OCI-LY7 (cell line): ENCODE measurements at regions not wholly inside any gene's neighbourhood (a gene's known extent, or its start where the extent isn't known, plus 50 kb on each side); places are given as distances from the start of the nearest gene placed in this dataset.

Source experiments
- BruUV-seq: library from RNA; stranded (reverse); fragments of 400-500 nt; replicated peaks from 2 replicates; lab custom pipeline; 2021; lab: Mats Ljungman, UMichigan
- CTCF ChIA-PET: fragments of 300-600 bp; sonication (Branson Sonifier 250); formaldehyde crosslinking; loops from one replicate; lab custom pipeline; 2022; ENCODE audit warnings: antibody characterized with exemption; ENCODE audit not compliant: unreplicated experiment; lab: Charles Lee
- POLR2A ChIA-PET: fragments of 300-600 bp; sonication (Branson Sonifier 250); formaldehyde crosslinking; loops from one replicate; lab custom pipeline; 2022; ENCODE audit warnings: antibody characterized with exemption; lab: Charles Lee
- DNase-seq: peaks from one replicate; pipeline ENCODE4 v3.0.0-alpha.2; 2015; ENCODE audit warnings: low spot score
- H2AFZ ChIP-seq: fragments of 200-600 bp; sonication (generic), shearing (Covaris generic); 2 replicates; pipeline ENCODE4 v1.6.1; 2014; ENCODE audit warnings: mild to moderate bottlenecking, antibody characterized with exemption, low read length, moderate library complexity
- H3K27ac ChIP-seq: fragments of 200-600 bp; sonication (generic); 2 replicates; pipeline ENCODE4 v1.5.1; 2014; ENCODE audit warnings: mixed run types, low read depth, mild to moderate bottlenecking, moderate library complexity, low read length, inconsistent platforms; ENCODE audit not compliant: poor library complexity, severe bottlenecking
- H3K36me3 ChIP-seq: fragments of 200-600 bp; sonication (generic); 2 replicates; pipeline ENCODE4 v1.6.1; 2014; ENCODE audit warnings: mild to moderate bottlenecking, antibody characterized with exemption, low read length, moderate library complexity, mixed read lengths; ENCODE audit not compliant: insufficient read depth
- H3K4me1 ChIP-seq: fragments of 200-600 bp; sonication (generic); 2 replicates; pipeline ENCODE4 v1.5.1; 2014; ENCODE audit warnings: mild to moderate bottlenecking, low read length; ENCODE audit not compliant: insufficient read depth, poor library complexity, severe bottlenecking
- H3K4me2 ChIP-seq: fragments of 200-600 bp; sonication (generic); 2 replicates; pipeline ENCODE4 v1.6.1; 2014; ENCODE audit warnings: mild to moderate bottlenecking, low read length
- H3K4me3 ChIP-seq: fragments of 200-600 bp; sonication (generic); 2 replicates; pipeline ENCODE4 v1.5.1; 2014; ENCODE audit warnings: mild to moderate bottlenecking, low read depth, low read length; ENCODE audit not compliant: poor library complexity, severe bottlenecking
- H3K79me2 ChIP-seq: fragments of 200-600 bp; sonication (generic); 2 replicates; pipeline ENCODE4 v1.6.1; 2016; ENCODE audit warnings: low read depth, mild to moderate bottlenecking, low read length, moderate library complexity, mixed read lengths; ENCODE audit not compliant: insufficient read depth
- H3K9me2 ChIP-seq: fragments of 200-600 bp; sonication (generic); 2 replicates; pipeline ENCODE4 v1.6.1; 2016; ENCODE audit warnings: mild to moderate bottlenecking, low read length, mixed read lengths; ENCODE audit not compliant: insufficient read depth
- H3K9me3 ChIP-seq: fragments of 200-600 bp; sonication (generic); 2 replicates; pipeline ENCODE4 v1.6.1; 2014; ENCODE audit warnings: mild to moderate bottlenecking, mixed run types, low read length, mixed read lengths
- H4K20me1 ChIP-seq: fragments of 200-600 bp; sonication (generic); 2 replicates; pipeline ENCODE4 v1.6.1; 2014; ENCODE audit warnings: mild to moderate bottlenecking, antibody characterized with exemption, low read length, moderate library complexity, mixed read lengths; ENCODE audit not compliant: insufficient read depth
- EZH2phosphoT487 ChIP-seq: fragments of 200-600 bp; sonication (generic); IDR thresholded peaks from 2 replicates; pipeline ENCODE4 v1.6.1; 2018; ENCODE audit warnings: low read depth, borderline replicate concordance, mild to moderate bottlenecking, mixed run types, antibody characterized with exemption, low read length, moderate library complexity, mixed read lengths
- intact Hi-C: fragments of 100-400 bp; cut with micrococcal nuclease; formaldehyde crosslinking; loops from one replicate; pipeline ENCODE4 v1.10.0; 2022; ENCODE audit not compliant: unreplicated experiment
- TF ChIP-seq, protein P1 (sequence below): fragments of 200-600 bp; sonication (generic); conservative IDR thresholded peaks from 2 replicates; pipeline ENCODE4 v1.5.1; 2014; ENCODE audit warnings: mild to moderate bottlenecking, antibody characterized with exemption, low read length, moderate library complexity, mixed read lengths

GRCh38 chr2:145108361-145108778 is 588.5 kb upstream of the ZEB2 start:
- H3K79me2 ChIP-seq: no peaks in the 10 kb centered on the region
- no peaks in the 10 kb centered on the region for H3K36me3 ChIP-seq
- H3K4me2 ChIP-seq: no peak overlapping the region
- ChIA-PET POLR2A (interaction anchor here (0.7 to 1.2 kb wide), 2 partner anchors 1015 to 1206 kb away, joined by 3 to 4 read pairs; no protein-coding TSS in a partner anchor), CTCF (no interaction called here)
- no peak overlapping the region for H3K27ac ChIP-seq
- no peak for TF ChIP-seq EZH2phosphoT487
- TF ChIP-seq, protein P1, sequence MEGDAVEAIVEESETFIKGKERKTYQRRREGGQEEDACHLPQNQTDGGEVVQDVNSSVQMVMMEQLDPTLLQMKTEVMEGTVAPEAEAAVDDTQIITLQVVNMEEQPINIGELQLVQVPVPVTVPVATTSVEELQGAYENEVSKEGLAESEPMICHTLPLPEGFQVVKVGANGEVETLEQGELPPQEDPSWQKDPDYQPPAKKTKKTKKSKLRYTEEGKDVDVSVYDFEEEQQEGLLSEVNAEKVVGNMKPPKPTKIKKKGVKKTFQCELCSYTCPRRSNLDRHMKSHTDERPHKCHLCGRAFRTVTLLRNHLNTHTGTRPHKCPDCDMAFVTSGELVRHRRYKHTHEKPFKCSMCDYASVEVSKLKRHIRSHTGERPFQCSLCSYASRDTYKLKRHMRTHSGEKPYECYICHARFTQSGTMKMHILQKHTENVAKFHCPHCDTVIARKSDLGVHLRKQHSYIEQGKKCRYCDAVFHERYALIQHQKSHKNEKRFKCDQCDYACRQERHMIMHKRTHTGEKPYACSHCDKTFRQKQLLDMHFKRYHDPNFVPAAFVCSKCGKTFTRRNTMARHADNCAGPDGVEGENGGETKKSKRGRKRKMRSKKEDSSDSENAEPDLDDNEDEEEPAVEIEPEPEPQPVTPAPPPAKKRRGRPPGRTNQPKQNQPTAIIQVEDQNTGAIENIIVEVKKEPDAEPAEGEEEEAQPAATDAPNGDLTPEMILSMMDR: no peak
- no peaks in the 10 kb centered on the region for H4K20me1 ChIP-seq
- DNase-seq: no peak
- BruUV-seq: no TSS peak
- no peak overlapping the region for H2AFZ ChIP-seq
- no peak overlapping the region for H3K4me3 ChIP-seq
- no peaks in the 10 kb centered on the region for H3K9me3 ChIP-seq
- no peaks in the 10 kb centered on the region for H3K9me2 ChIP-seq
- H3K4me1 ChIP-seq: no peaks in the 10 kb centered on the region
- intact Hi-C loops: no loop called here

GRCh38 chr2:145106293-145106692 is 586.4 kb upstream of the ZEB2 start:
- POLR2A ChIA-PET: interaction anchor here (0.5 kb wide), 1 partner anchor 570 kb away, joined by 5 read pairs; no protein-coding TSS in a partner anchor
- Histone ChIP-seq H4K20me1 (no peaks in the 10 kb centered on the region), H3K4me3 (no peak overlapping the region), H3K9me3 (no peaks in the 10 kb centered on the region), H3K27ac (no peak overlapping the region), H3K4me1 (no peaks in the 10 kb centered on the region), H3K9me2 (no peaks in the 10 kb centered on the region), H2AFZ (no peak overlapping the region), H3K79me2 (no peaks in the 10 kb centered on the region), H3K36me3 (no peaks in the 10 kb centered on the region), H3K4me2 (no peak overlapping the region)
- TF ChIP-seq, protein P1: no peak
- TF ChIP-seq EZH2phosphoT487: no peak
- BruUV-seq: no TSS peak
- CTCF ChIA-PET: no interaction called here
- intact Hi-C loops: no loop called here
- no peak for DNase-seq

DNA sequence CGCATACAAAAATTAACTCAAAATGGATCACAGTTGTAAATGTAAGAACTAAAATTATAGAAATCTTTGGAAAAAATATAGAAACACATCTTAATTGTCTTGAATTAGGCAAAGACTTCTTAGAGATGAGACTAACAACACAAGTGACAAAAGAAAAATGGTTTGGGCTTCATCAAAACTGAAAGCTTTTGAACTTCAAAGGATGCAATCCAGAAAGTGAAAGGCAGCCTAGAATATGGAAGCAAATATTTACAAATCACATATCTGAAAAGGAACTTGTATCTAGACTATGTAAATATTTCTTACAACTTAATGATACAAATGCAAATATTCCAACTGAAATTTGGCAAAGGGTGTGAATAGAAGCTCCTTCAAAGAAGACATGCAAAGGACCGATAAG is 582.8 kb upstream of the ZEB2 start:
- Histone ChIP-seq H3K27ac (no peak overlapping the region), H3K4me3 (no peak overlapping the region), H3K4me2 (no peak overlapping the region), H2AFZ (no peak overlapping the region), H3K9me3 (no peaks in the 10 kb centered on the region), H3K79me2 (no peaks in the 10 kb centered on the region), H3K36me3 (no peaks in the 10 kb centered on the region), H4K20me1 (no peaks in the 10 kb centered on the region), H3K9me2 (no peaks in the 10 kb centered on the region), H3K4me1 (no peaks in the 10 kb centered on the region)
- BruUV-seq: no TSS peak
- CTCF ChIA-PET: interaction anchor here (0.6 kb wide), 1 partner anchor 85 kb away, joined by 3 read pairs; no protein-coding TSS in a partner anchor
- no peak for DNase-seq
- TF ChIP-seq, protein P1: no peak
- no peak for TF ChIP-seq EZH2phosphoT487
- intact Hi-C loops: no loop called here
- POLR2A ChIA-PET: interaction anchor here (0.6 to 2.2 kb wide), 2 partner anchors 11 to 487 kb away, joined by 5 to 10 read pairs; no protein-coding TSS in a partner anchor
